RWPE1 (cell line): ENCODE measurements at regions not wholly inside any gene's neighbourhood (a gene's known extent, or its start where the extent isn't known, plus 50 kb on each side); places are given as distances from the start of the nearest gene placed in this dataset.

ENCODE experiments used
- CTCF ChIA-PET: fragments of 350-600 bp; sonication (Branson Sonifier 250); formaldehyde crosslinking; extraction: SDS; loops from one replicate; lab custom pipeline; 2021; lab: Yijun Ruan, JAX
- POLR2A ChIA-PET: fragments of 400-600 bp; formaldehyde crosslinking; extraction: SDS; loops from one replicate; lab custom pipeline; 2020; ENCODE audit warnings: antibody characterized with exemption; ENCODE audit not compliant: low non-redundant PET; lab: Yijun Ruan, JAX
- DNase-seq: peaks from one replicate; pipeline ENCODE4 v3.0.0; 2012; ENCODE audit warnings: low spot score
- H3K27ac ChIP-seq: fragments of 450-650 bp; 2 replicates; pipeline ENCODE4 v1.5.1; 2017
- CTCF ChIP-seq: fragments of 450-650 bp; conservative IDR thresholded peaks from 2 replicates; pipeline ENCODE4 v1.5.1; 2017; ENCODE audit warnings: low read depth, mild to moderate bottlenecking

DNA sequence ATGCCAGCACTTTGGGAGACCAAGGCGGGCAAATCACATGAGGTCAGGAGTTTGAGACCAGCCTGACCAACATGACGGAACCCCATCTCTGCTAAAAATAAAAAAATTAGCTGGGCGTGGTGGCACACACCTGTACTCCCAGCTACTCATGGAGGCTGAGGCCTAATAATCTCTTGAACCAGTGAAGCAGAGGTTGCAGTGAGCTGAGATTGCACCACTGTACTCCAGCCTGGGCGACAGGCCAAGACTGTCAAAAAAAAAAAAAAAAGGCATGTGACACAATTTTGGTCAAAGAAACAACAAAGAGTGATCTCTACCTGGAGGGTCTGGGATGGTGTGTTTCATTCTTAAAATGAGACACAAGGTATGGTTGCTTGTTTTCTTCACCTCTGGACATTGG lies 188.2 kb upstream of the HS3ST1 start:
- no peak for TF ChIP-seq CTCF
- CTCF ChIA-PET: no interaction called here
- DNase-seq: no peak

GRCh38 chr4:11615601-11616000 lies 186.9 kb upstream of the HS3ST1 start:
- CTCF ChIA-PET: no interaction called here
- peak overlapping the region; percentile 78 for H3K27ac ChIP-seq
- no peak for DNase-seq
- POLR2A ChIA-PET: no interaction called here
- TF ChIP-seq CTCF: no peak

More for the DNA sequence above, 188.2 kb upstream of the HS3ST1 start:
- POLR2A ChIA-PET: no interaction called here
- H3K27ac ChIP-seq: peak overlapping the region; percentile 42; the same call in 1 of the 2 replicates

- ChIA-PET POLR2A (no interaction called here), CTCF (interaction anchor here (0.7 kb wide), 1 partner anchor 119 kb away, joined by 5 read pairs; no protein-coding TSS in a partner anchor)
Measured at GRCh38 chr4:11614426-11614825, 185.7 kb upstream of the HS3ST1 start.

DNA sequence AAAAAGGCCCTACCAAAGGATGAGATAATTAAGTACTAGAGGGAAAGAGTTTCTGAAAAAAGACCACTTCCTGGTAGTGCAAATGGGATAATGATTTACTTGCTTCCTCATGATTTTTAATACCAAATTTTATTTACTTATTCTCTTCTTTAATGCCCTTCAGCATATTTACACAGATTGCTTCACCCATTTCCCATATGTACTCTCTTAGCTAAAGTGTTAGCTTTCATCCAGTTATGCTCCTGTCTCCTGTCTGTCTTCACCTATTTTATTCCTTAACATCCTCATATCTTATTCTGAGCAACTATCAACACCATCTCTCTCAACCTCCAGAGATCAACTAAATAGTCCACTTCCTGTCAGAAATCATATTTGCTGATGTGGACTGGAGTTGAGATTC lies 183.2 kb upstream of the HS3ST1 start:
- ChIA-PET POLR2A (no interaction called here), CTCF (interaction anchor here (0.6 kb wide), 1 partner anchor 505 kb away, joined by 4 read pairs; no protein-coding TSS in a partner anchor)
- no peak for TF ChIP-seq CTCF
- no peak overlapping the region for H3K27ac ChIP-seq
- DNase-seq: no peak

More at GRCh38 chr4:11614426-11614825, 185.7 kb upstream of the HS3ST1 start:
- H3K27ac ChIP-seq: no peak overlapping the region
- DNase-seq: peak; percentile 79
- no peak for TF ChIP-seq CTCF

GRCh38 chr4:11609751-11610150 lies 181.1 kb upstream of the HS3ST1 start:
- ChIA-PET POLR2A (no interaction called here), CTCF (no interaction called here)
- TF ChIP-seq CTCF: no peak
- no peak for DNase-seq
- H3K27ac ChIP-seq: no peak overlapping the region

GRCh38 chr4:11608992-11609391 lies 180.3 kb upstream of the HS3ST1 start:
- POLR2A ChIA-PET: no interaction called here
- TF ChIP-seq CTCF: no peak
- no peak overlapping the region for H3K27ac ChIP-seq
- DNase-seq: no peak
- CTCF ChIA-PET: no interaction called here
